Keratinocyte (primary cell): ENCODE measurements at regions not wholly inside any gene's neighbourhood (a gene's known extent, or its start where the extent isn't known, plus 50 kb on each side); places are given as distances from the start of the nearest gene placed in this dataset.
"Not testable (repeated sequence)": the region's sequence is repeated elsewhere in the genome, so short reads cannot be mapped to it uniquely, and the experiment has no call there.

Source experiments
- DNase-seq: peaks from one replicate; pipeline ENCODE4 v3.0.0-alpha.2; 2011; ENCODE audit warnings: low read depth, missing footprints, low spot score
- FAIRE-seq: peaks from 2 replicates; lab custom pipeline; 2011; peaks lifted over from hg19 to GRCh38; lab: Jason Lieb, UNC
- H2AFZ ChIP-seq: 2 replicates; pipeline ENCODE4 v1.6.0; 2012; ENCODE audit warnings: low read length, control low read depth, inconsistent platforms; ENCODE audit not compliant: control insufficient read depth
- H3K27ac ChIP-seq: 2 replicates; pipeline ENCODE4 v1.5.1; 2011; ENCODE audit warnings: low read length; ENCODE audit not compliant: control insufficient read depth, insufficient read depth
- H3K27me3 ChIP-seq: 3 replicates; pipeline ENCODE4 v1.6.0; 2011; ENCODE audit warnings: low read length; ENCODE audit not compliant: control insufficient read depth, insufficient read depth; ENCODE audit errors: extremely low read depth
- H3K36me3 ChIP-seq, 2 experiments: 2 replicates in 1 of 2; 3 replicates in 1 of 2; pipeline ENCODE4 v1.5.1; 2011; ENCODE audit warnings: low read length in 2 of 2, mild to moderate bottlenecking in 1 of 2; ENCODE audit not compliant: control insufficient read depth in 2 of 2, insufficient read depth in 2 of 2; ENCODE audit errors: extremely low read depth in 1 of 2
- H3K4me1 ChIP-seq: 3 replicates; pipeline ENCODE4 v1.5.1; 2011; ENCODE audit warnings: low read length; ENCODE audit not compliant: control insufficient read depth, insufficient read depth; ENCODE audit errors: extremely low read depth
- H3K4me2 ChIP-seq: 3 replicates; pipeline ENCODE4 v1.6.0; 2011; ENCODE audit warnings: low read depth, low read length; ENCODE audit not compliant: control insufficient read depth, insufficient read depth; ENCODE audit errors: extremely low read depth
- H3K4me3 ChIP-seq, 3 experiments: fragments of 200-600 bp in 1 of 3; sonication (generic) in 1 of 3; 2 replicates in 2 of 3; 3 replicates in 1 of 3; pipeline ENCODE4 v1.5.1; 2011 to 2016; ENCODE audit warnings: low read length in 3 of 3, mild to moderate bottlenecking in 3 of 3, control low read depth in 2 of 3, inconsistent platforms in 1 of 3, low read depth in 1 of 3, mixed read lengths in 1 of 3, mixed run types in 1 of 3, moderate library complexity in 1 of 3; ENCODE audit not compliant: control insufficient read depth in 2 of 3, insufficient read depth in 2 of 3; ENCODE audit errors: extremely low read depth in 1 of 3
- H3K79me2 ChIP-seq: 2 replicates; pipeline ENCODE4 v1.6.0; 2012; ENCODE audit warnings: low read length; ENCODE audit not compliant: control insufficient read depth, insufficient read depth
- H3K9ac ChIP-seq: 3 replicates; pipeline ENCODE4 v1.6.0; 2011; ENCODE audit warnings: low read length; ENCODE audit not compliant: control insufficient read depth, insufficient read depth; ENCODE audit errors: extremely low read depth
- H3K9me1 ChIP-seq: 3 replicates; pipeline ENCODE4 v1.6.0; 2011; ENCODE audit warnings: low read length; ENCODE audit not compliant: control insufficient read depth, insufficient read depth; ENCODE audit errors: extremely low read depth
- H3K9me3 ChIP-seq: 2 replicates; pipeline ENCODE4 v1.5.1; 2012; ENCODE audit warnings: low read depth, low read length; ENCODE audit not compliant: control insufficient read depth
- H4K20me1 ChIP-seq: 3 replicates; pipeline ENCODE4 v1.6.0; 2011; ENCODE audit warnings: low read length; ENCODE audit not compliant: control insufficient read depth, insufficient read depth; ENCODE audit errors: extremely low read depth
- EZH2 ChIP-seq: IDR thresholded peaks from one replicate; pipeline ENCODE4 v1.6.1; 2012; ENCODE audit warnings: inconsistent platforms, mild to moderate bottlenecking, low read length, moderate library complexity
- dilution Hi-C: fragments of 300-500 bp; cut with MboI; formaldehyde crosslinking; loops from one replicate; pipeline ENCODE4 v1.7.0; 2020; ENCODE audit warnings: low sequenced_read_pairs; ENCODE audit not compliant: extremely low pct_ligation_motif_present
- TF ChIP-seq, protein P1 (sequence below), 3 experiments: IDR thresholded peaks in 1 of 3; conservative IDR thresholded peaks in 1 of 3; optimal IDR thresholded peaks in 1 of 3; 2 replicates in 2 of 3; 3 replicates in 1 of 3; pipeline versions ENCODE3 to v1.5.1; 2011; ENCODE audit warnings: low read length in 3 of 3, mild to moderate bottlenecking in 3 of 3, moderate library complexity in 2 of 3, control low read depth in 1 of 3, inconsistent platforms in 1 of 3; ENCODE audit not compliant: insufficient read depth in 2 of 3; ENCODE audit errors: extremely low read depth in 1 of 3

DNA sequence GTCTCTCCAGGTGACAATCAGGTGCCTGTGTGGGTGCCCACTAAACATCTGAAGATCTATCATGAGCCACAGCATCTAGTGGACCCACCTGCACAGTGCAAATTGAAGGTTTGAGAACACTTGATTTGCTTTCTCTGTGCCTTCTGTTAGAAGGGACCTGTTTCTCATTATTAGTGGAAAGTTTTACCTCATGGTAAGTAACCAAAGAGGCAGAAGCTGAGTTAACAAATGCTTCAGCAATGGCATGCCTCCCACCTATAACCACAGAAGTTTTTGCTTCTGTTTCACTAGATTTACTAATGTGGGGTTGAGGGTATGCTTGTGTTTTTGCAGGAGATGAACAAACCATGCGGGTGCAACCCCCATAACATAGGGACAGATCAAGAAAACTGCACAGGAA lies 297.4 kb upstream of the DKK2 start:
- no peak overlapping the region for H3K4me3 ChIP-seq
- no peaks in the 10 kb centered on the region for H3K27me3 ChIP-seq
- TF ChIP-seq, protein P1, sequence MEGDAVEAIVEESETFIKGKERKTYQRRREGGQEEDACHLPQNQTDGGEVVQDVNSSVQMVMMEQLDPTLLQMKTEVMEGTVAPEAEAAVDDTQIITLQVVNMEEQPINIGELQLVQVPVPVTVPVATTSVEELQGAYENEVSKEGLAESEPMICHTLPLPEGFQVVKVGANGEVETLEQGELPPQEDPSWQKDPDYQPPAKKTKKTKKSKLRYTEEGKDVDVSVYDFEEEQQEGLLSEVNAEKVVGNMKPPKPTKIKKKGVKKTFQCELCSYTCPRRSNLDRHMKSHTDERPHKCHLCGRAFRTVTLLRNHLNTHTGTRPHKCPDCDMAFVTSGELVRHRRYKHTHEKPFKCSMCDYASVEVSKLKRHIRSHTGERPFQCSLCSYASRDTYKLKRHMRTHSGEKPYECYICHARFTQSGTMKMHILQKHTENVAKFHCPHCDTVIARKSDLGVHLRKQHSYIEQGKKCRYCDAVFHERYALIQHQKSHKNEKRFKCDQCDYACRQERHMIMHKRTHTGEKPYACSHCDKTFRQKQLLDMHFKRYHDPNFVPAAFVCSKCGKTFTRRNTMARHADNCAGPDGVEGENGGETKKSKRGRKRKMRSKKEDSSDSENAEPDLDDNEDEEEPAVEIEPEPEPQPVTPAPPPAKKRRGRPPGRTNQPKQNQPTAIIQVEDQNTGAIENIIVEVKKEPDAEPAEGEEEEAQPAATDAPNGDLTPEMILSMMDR (optimal IDR thresholded peaks at IDR 0.05 in 1 of 3, IDR thresholded peaks at IDR 0.05 in 1 of 3, conservative IDR thresholded peaks at IDR 0.05 in 1 of 3; ENCODE audit: extremely low read depth in 1 of 3, insufficient read depth in 2 of 3, low read length in 3 of 3) = no peak
- TF ChIP-seq EZH2 = no peak
- H3K9ac ChIP-seq = no peak overlapping the region
- FAIRE-seq (no peak), DNase-seq (no peak)
- no peaks in the 10 kb centered on the region for H3K79me2 ChIP-seq
- dilution Hi-C loops = no loop called here
- no peaks in the 10 kb centered on the region for H3K4me1 ChIP-seq
- no peaks in the 10 kb centered on the region for H3K36me3 ChIP-seq
- H4K20me1 ChIP-seq = no peaks in the 10 kb centered on the region
- no peaks in the 10 kb centered on the region for H3K9me3 ChIP-seq
- no peak overlapping the region for H3K4me2 ChIP-seq
- no peaks in the 10 kb centered on the region for H3K9me1 ChIP-seq
- no peak overlapping the region for H2AFZ ChIP-seq
- no peak overlapping the region for H3K27ac ChIP-seq

DNA sequence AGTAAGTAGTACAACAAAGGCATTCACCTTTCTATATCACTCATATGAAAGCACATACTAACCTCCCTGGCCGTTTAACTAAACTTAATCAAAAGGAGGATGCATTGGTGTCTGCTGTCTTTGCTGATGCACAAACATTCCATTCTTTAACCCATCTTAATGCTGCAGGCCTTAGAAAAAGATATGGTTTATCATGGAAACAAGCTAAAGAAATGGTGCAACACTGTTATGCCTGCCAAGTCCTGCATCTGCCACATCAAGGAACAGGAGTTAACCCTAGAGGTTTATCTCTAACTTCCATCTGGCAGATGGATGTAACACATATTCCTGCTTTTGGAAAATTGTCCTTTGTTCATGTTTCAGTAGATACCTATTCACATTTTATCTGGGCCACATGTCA lies 296.5 kb upstream of the DKK2 start:
- DNase-seq, H3K79me2 ChIP-seq, H3K4me2 ChIP-seq, H3K9me3 ChIP-seq, FAIRE-seq, H3K9me1 ChIP-seq, H3K9ac ChIP-seq, H3K27me3 ChIP-seq, H4K20me1 ChIP-seq, H3K4me1 ChIP-seq, dilution Hi-C loops, H2AFZ ChIP-seq, H3K27ac ChIP-seq, H3K36me3 ChIP-seq, H3K4me3 ChIP-seq: not testable (repeated sequence)

DNA sequence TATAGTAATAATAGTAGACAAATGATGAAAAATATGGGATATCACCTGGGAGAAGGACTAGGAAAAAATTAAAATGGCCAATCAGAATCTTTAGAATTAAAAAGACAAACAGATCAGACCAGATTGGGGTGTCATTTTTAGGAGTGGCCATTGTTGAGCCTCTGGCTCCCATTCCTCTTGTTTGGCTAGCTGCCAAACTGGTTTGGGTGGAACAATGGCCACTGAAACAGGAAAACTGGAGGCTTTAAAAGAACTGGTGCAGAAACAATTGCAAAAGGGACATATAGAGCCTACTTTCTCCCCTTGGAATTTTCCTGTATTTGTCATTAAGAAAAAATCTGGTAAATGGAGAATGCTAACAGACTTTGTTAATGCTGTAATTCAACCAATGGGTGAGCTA lies 294.8 kb upstream of the DKK2 start:
- Histone ChIP-seq H3K36me3 (no peaks in the 10 kb centered on the region), H3K9me3 (no peaks in the 10 kb centered on the region), H3K4me1 (no peaks in the 10 kb centered on the region), H4K20me1 (no peaks in the 10 kb centered on the region), H2AFZ (no peak overlapping the region), H3K79me2 (no peaks in the 10 kb centered on the region), H3K27me3 (no peaks in the 10 kb centered on the region), H3K4me3 (no peak overlapping the region), H3K9ac (no peak overlapping the region), H3K4me2 (no peak overlapping the region), H3K27ac (no peak overlapping the region), H3K9me1 (no peaks in the 10 kb centered on the region)
- no peak for FAIRE-seq
- no peak for TF ChIP-seq EZH2
- TF ChIP-seq, protein P1 (optimal IDR thresholded peaks at IDR 0.05 in 1 of 3, IDR thresholded peaks at IDR 0.05 in 1 of 3, conservative IDR thresholded peaks at IDR 0.05 in 1 of 3; ENCODE audit: extremely low read depth in 1 of 3, insufficient read depth in 2 of 3, low read length in 3 of 3) = no peak
- DNase-seq = no peak
- dilution Hi-C loops = no loop called here
